H1 (cell line): ENCODE measurements at regions not wholly inside any gene's neighbourhood (a gene's known extent, or its start where the extent isn't known, plus 50 kb on each side); places are given as distances from the start of the nearest gene placed in this dataset.

Experiments
- CTCF ChIA-PET: fragments of 300-600 bp; sonication (Branson Sonifier 250); formaldehyde crosslinking; loops from one replicate; lab custom pipeline; 2021; ENCODE audit not compliant: partially characterized antibody; lab: Charles Lee
- POLR2A ChIA-PET: fragments of 300-600 bp; sonication (Branson Sonifier 250); formaldehyde crosslinking; loops from one replicate; lab custom pipeline; 2021; ENCODE audit warnings: inconsistent platforms; ENCODE audit not compliant: partially characterized antibody; lab: Charles Lee
- DNase-seq, 2 experiments: peaks; one replicate each; pipeline versions ENCODE4 v3.0.0 to v3.0.0-alpha.2; 2010 to 2022; ENCODE audit warnings: low spot score in 2 of 2, low read depth in 1 of 2, mixed read lengths in 1 of 2
- FAIRE-seq: peaks from 2 replicates; lab custom pipeline; 2011; peaks lifted over from hg19 to GRCh38; lab: Jason Lieb, UNC
- H2AFZ ChIP-seq: 2 replicates; pipeline ENCODE4 v1.8.1; 2012; ENCODE audit warnings: low read length, inconsistent platforms
- H2AK5ac ChIP-seq: 2 replicates; pipeline ENCODE4 v1.6.1; 2013; ENCODE audit warnings: low read depth, low read length
- H2BK120ac ChIP-seq: replicated peaks from 2 replicates; pipeline ENCODE3; 2013; ENCODE audit warnings: low read depth, low read length, inconsistent platforms
- H2BK12ac ChIP-seq: 2 replicates; pipeline ENCODE4 v1.6.1; 2013; ENCODE audit warnings: low read depth, low read length
- H2BK15ac ChIP-seq: 2 replicates; pipeline ENCODE4 v1.6.1; 2013; ENCODE audit warnings: low read length
- H2BK20ac ChIP-seq: 2 replicates; pipeline ENCODE4 v1.6.1; 2013; ENCODE audit warnings: low read length
- H2BK5ac ChIP-seq: 2 replicates; pipeline ENCODE4 v1.6.1; 2013; ENCODE audit warnings: low read depth, low read length
- H3K14ac ChIP-seq: 2 replicates; pipeline ENCODE4 v1.6.1; 2013; ENCODE audit warnings: inconsistent platforms; ENCODE audit not compliant: insufficient read length
- H3K18ac ChIP-seq: 2 replicates; pipeline ENCODE4 v1.6.1; 2013; ENCODE audit warnings: low read length; ENCODE audit errors: extremely low read depth
- H3K23ac ChIP-seq: 2 replicates; pipeline ENCODE4 v1.6.1; 2013; ENCODE audit warnings: inconsistent platforms; ENCODE audit not compliant: insufficient read length
- H3K23me2 ChIP-seq: 2 replicates; pipeline ENCODE4 v1.6.1; 2013; ENCODE audit warnings: low read depth, low read length
- H3K27ac ChIP-seq: 2 replicates; pipeline ENCODE4 v1.6.1; 2011; ENCODE audit warnings: low read depth, low read length, inconsistent platforms
- H3K27me3 ChIP-seq, 4 experiments: replicated peaks in 1 of 4; 1 replicate in 1 of 4; 2 replicates in 3 of 4; pipeline versions ENCODE4 v1.6.1 to v1.8.1; 2011 to 2013; ENCODE audit warnings: low read length in 3 of 4, mild to moderate bottlenecking in 3 of 4, inconsistent platforms in 2 of 4, mixed read lengths in 2 of 4, moderate library complexity in 1 of 4; ENCODE audit not compliant: control insufficient read depth in 3 of 4, insufficient read depth in 3 of 4; ENCODE audit errors: extremely low read depth in 1 of 4
- H3K36me3 ChIP-seq, 4 experiments: 2 replicates each; pipeline versions ENCODE4 v1.6.1 to v1.8.1; 2011 to 2013; ENCODE audit warnings: mild to moderate bottlenecking in 4 of 4, low read length in 3 of 4, moderate library complexity in 2 of 4, control low read depth in 1 of 4, inconsistent platforms in 1 of 4; ENCODE audit not compliant: insufficient read depth in 4 of 4, control insufficient read depth in 2 of 4
- H3K4ac ChIP-seq: replicated peaks from 2 replicates; pipeline ENCODE3; 2013; ENCODE audit warnings: low read length, low read depth, mixed read lengths, inconsistent platforms; ENCODE audit not compliant: insufficient read length
- H3K4me1 ChIP-seq, 4 experiments: replicated peaks in 1 of 4; 1 replicate in 1 of 4; 2 replicates in 3 of 4; pipeline versions ENCODE4 v1.6.1 to v1.8.1; 2011 to 2013; ENCODE audit warnings: low read length in 3 of 4, inconsistent platforms in 2 of 4, mixed read lengths in 1 of 4; ENCODE audit not compliant: insufficient read depth in 4 of 4, control insufficient read depth in 3 of 4
- H3K4me2 ChIP-seq, 2 experiments: 2 replicates each; pipeline versions ENCODE4 v1.6.1 to v1.8.1; 2011 to 2013; ENCODE audit warnings: low read depth in 2 of 2, low read length in 2 of 2, control low read depth in 1 of 2, inconsistent platforms in 1 of 2, mild to moderate bottlenecking in 1 of 2; ENCODE audit not compliant: insufficient read depth in 1 of 2
- H3K4me3 ChIP-seq, 4 experiments: fragments of 200-600, 300-600 bp in 1 of 4; sonication (generic), shearing (Covaris generic), sonication (Bioruptor Twin) in 1 of 4; 2 replicates each; pipeline versions ENCODE4 v1.5.1 to v1.8.1; 2011 to 2016; ENCODE audit warnings: low read length in 4 of 4, low read depth in 3 of 4, control low read depth in 2 of 4, inconsistent platforms in 2 of 4, mild to moderate bottlenecking in 2 of 4, mixed read lengths in 1 of 4, moderate library complexity in 1 of 4; ENCODE audit not compliant: insufficient read depth in 2 of 4; ENCODE audit errors: extremely low read depth in 1 of 4
- H3K56ac ChIP-seq: replicated peaks from 2 replicates; pipeline ENCODE3; 2013; ENCODE audit warnings: low read depth, mild to moderate bottlenecking, mixed read lengths, low read length, inconsistent platforms; ENCODE audit not compliant: insufficient read length
- H3K79me1 ChIP-seq: 2 replicates; pipeline ENCODE4 v1.6.1; 2013; ENCODE audit warnings: low read depth, low read length, control low read depth
- H3K79me2 ChIP-seq, 2 experiments: 2 replicates each; pipeline versions ENCODE4 v1.6.1 to v1.8.1; 2012 to 2013; ENCODE audit warnings: low read length in 2 of 2, mild to moderate bottlenecking in 2 of 2, inconsistent platforms in 1 of 2; ENCODE audit not compliant: insufficient read depth in 2 of 2, control insufficient read depth in 1 of 2
- H3K9ac ChIP-seq, 4 experiments: replicated peaks in 1 of 4; 1 replicate in 1 of 4; 2 replicates in 3 of 4; pipeline versions ENCODE4 v1.6.1 to v1.8.1; 2011 to 2013; ENCODE audit warnings: low read depth in 3 of 4, low read length in 3 of 4, control low read depth in 2 of 4, mild to moderate bottlenecking in 2 of 4, moderate library complexity in 2 of 4, inconsistent platforms in 1 of 4; ENCODE audit errors: extremely low read depth in 1 of 4
- H3K9me3 ChIP-seq, 2 experiments: 2 replicates each; pipeline versions ENCODE4 v1.6.1 to v1.8.1; 2012 to 2013; ENCODE audit warnings: mild to moderate bottlenecking in 2 of 2, moderate library complexity in 2 of 2, control low read depth in 1 of 2, inconsistent platforms in 1 of 2, low read depth in 1 of 2, low read length in 1 of 2, mixed read lengths in 1 of 2; ENCODE audit not compliant: insufficient read depth in 2 of 2
- H4K20me1 ChIP-seq, 2 experiments: replicated peaks in 1 of 2; 2 replicates each; pipeline versions ENCODE3 to v1.8.1; 2011 to 2013; ENCODE audit warnings: inconsistent platforms in 2 of 2, low read length in 2 of 2, mild to moderate bottlenecking in 1 of 2; ENCODE audit not compliant: insufficient read depth in 2 of 2, control insufficient read depth in 1 of 2
- H4K5ac ChIP-seq: 2 replicates; pipeline ENCODE4 v1.6.1; 2013; ENCODE audit warnings: low read length, low read depth, mixed read lengths, inconsistent platforms; ENCODE audit not compliant: insufficient read length
- H4K8ac ChIP-seq: 2 replicates; pipeline ENCODE4 v1.8.0; 2013; ENCODE audit warnings: mild to moderate bottlenecking, moderate library complexity, low read length, inconsistent platforms; ENCODE audit not compliant: insufficient read depth; ENCODE audit errors: extremely low read depth
- H4K91ac ChIP-seq: replicated peaks from 2 replicates; pipeline ENCODE3; 2013; ENCODE audit warnings: low read length, mixed read lengths, inconsistent platforms; ENCODE audit not compliant: insufficient read length
- BCL11A ChIP-seq, 2 experiments: IDR thresholded peaks; one replicate each; pipeline ENCODE4 v1.6.1; 2011; ENCODE audit warnings: low read depth in 2 of 2, low read length in 2 of 2, mild to moderate bottlenecking in 2 of 2
- BRCA1 ChIP-seq: IDR thresholded peaks from 2 replicates; pipeline ENCODE4 v1.6.1; 2012; ENCODE audit warnings: low read depth, low read length, improper control_type of control experiment
- CREB1 ChIP-seq: IDR thresholded peaks from 2 replicates; pipeline ENCODE4 v1.6.1; 2012; ENCODE audit warnings: inconsistent platforms
- FOSL1 ChIP-seq: IDR thresholded peaks from 2 replicates; pipeline ENCODE4 v1.6.1; 2011; ENCODE audit warnings: mild to moderate bottlenecking, low read depth, low read length, moderate library complexity; ENCODE audit not compliant: insufficient read depth
- HDAC6 ChIP-seq: IDR thresholded peaks from one replicate; pipeline ENCODE4 v1.7.1; 2012; ENCODE audit warnings: low read depth, mild to moderate bottlenecking, inconsistent platforms, low read length, moderate library complexity
- JUN ChIP-seq: IDR thresholded peaks from 2 replicates; pipeline ENCODE4 v1.6.1; 2011; ENCODE audit warnings: low read depth, mild to moderate bottlenecking, improper control_type of control experiment, low read length
- NANOG ChIP-seq: IDR thresholded peaks from 2 replicates; pipeline ENCODE4 v1.6.1; 2011; ENCODE audit warnings: low read length, low read depth, mild to moderate bottlenecking, inconsistent platforms; ENCODE audit not compliant: insufficient read depth, poor library complexity, severe bottlenecking
- NRF1 ChIP-seq: IDR thresholded peaks from 2 replicates; pipeline ENCODE4 v1.6.1; 2011; ENCODE audit warnings: mild to moderate bottlenecking, low read depth, low read length, improper control_type of control experiment
- SIX5 ChIP-seq: IDR thresholded peaks from 2 replicates; pipeline ENCODE4 v1.6.1; 2011; ENCODE audit warnings: mild to moderate bottlenecking, low read depth, low read length
- TAF1 ChIP-seq: IDR thresholded peaks from 2 replicates; pipeline ENCODE4 v1.6.1; 2011; ENCODE audit warnings: mild to moderate bottlenecking, low read depth, low read length
- WGBS, 2 experiments: shearing (Covaris generic) in 1 of 2; methylation state at CpG; one replicate each; pipeline versions ENCODE4 v1.1.6 to v1.1.7; 2013 to 2015; ENCODE audit warnings: low lambda C conversion rate in 2 of 2, mixed read lengths in 2 of 2, inconsistent platforms in 1 of 2, low coverage in 1 of 2, missing lambda C conversion rate in 1 of 2; ENCODE audit not compliant: insufficient replicate concordance in 2 of 2, insufficient coverage in 1 of 2, insufficient read length in 1 of 2; ENCODE audit errors: extremely low coverage in 1 of 2, missing lambda C conversion rate in 1 of 2; 5-methylcytosine and 5-hydroxymethylcytosine counted together
- TF ChIP-seq, protein P1 (sequence below): IDR thresholded peaks from 2 replicates; pipeline ENCODE4 v1.6.1; 2011; ENCODE audit warnings: low read depth, mild to moderate bottlenecking, low read length; ENCODE audit not compliant: insufficient read depth
- TF ChIP-seq, protein P2 (sequence below): IDR thresholded peaks from 2 replicates; pipeline ENCODE4 v1.6.1; 2012; ENCODE audit warnings: inconsistent platforms

GRCh38 chr10:130816116-130816901 is 495.2 kb downstream of the TCERG1L start:
- TF ChIP-seq FOSL1 (no peak), HDAC6 (no peak), CREB1 (no peak), BRCA1 (no peak), JUN (no peak), SIX5 (no peak), TAF1 (no peak), BCL11A (IDR thresholded peaks at IDR 0.05; ENCODE audit: low read depth in 2 of 2, low read length in 2 of 2) (no peak), NANOG (no peak), NRF1 (no peak)
- TF ChIP-seq, protein P1, sequence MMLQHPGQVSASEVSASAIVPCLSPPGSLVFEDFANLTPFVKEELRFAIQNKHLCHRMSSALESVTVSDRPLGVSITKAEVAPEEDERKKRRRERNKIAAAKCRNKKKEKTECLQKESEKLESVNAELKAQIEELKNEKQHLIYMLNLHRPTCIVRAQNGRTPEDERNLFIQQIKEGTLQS = no peak
- TF ChIP-seq, protein P2, sequence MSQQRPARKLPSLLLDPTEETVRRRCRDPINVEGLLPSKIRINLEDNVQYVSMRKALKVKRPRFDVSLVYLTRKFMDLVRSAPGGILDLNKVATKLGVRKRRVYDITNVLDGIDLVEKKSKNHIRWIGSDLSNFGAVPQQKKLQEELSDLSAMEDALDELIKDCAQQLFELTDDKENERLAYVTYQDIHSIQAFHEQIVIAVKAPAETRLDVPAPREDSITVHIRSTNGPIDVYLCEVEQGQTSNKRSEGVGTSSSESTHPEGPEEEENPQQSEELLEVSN = no peak
- DNase-seq (peak in 1 of 2 experiments; percentile 36), FAIRE-seq (no peak)
- no peak overlapping the region for H3K23ac ChIP-seq
- H3K36me3 ChIP-seq = no peaks in the 10 kb centered on the region
- no peak overlapping the region for H3K56ac ChIP-seq
- ChIA-PET POLR2A (no interaction called here), CTCF (interaction anchor here (0.6 kb wide), 2 partner anchors 153 to 294 kb away, joined by 3 read pairs; no protein-coding TSS in a partner anchor)
- H4K91ac ChIP-seq = no peak overlapping the region
- no peaks in the 10 kb centered on the region for H3K79me1 ChIP-seq
- H3K4me3 ChIP-seq = no peak overlapping the region
- no peak overlapping the region for H2BK5ac ChIP-seq
- H4K20me1 ChIP-seq = no peaks in the 10 kb centered on the region
- no peak overlapping the region for H2BK120ac ChIP-seq
- H2BK20ac ChIP-seq = no peak overlapping the region
- H3K18ac ChIP-seq = no peak overlapping the region
- no peak overlapping the region for H4K5ac ChIP-seq
- no peak overlapping the region for H3K9ac ChIP-seq
- no peak overlapping the region for H3K4me2 ChIP-seq
- no peak overlapping the region for H2AK5ac ChIP-seq
- no peaks in the 10 kb centered on the region for H3K9me3 ChIP-seq
- H3K14ac ChIP-seq = no peak overlapping the region
- WGBS, 2 experiments = 88% methylated on average over 22 of the region's 23 CpGs; no CpG with 5 or more reads in 1 of the 2 experiments
- H2AFZ ChIP-seq = no peak overlapping the region
- H3K27me3 ChIP-seq = no peaks in the 10 kb centered on the region
- no peak overlapping the region for H2BK15ac ChIP-seq
- H3K4ac ChIP-seq = no peak overlapping the region
- no peak overlapping the region for H4K8ac ChIP-seq
- no peaks in the 10 kb centered on the region for H3K79me2 ChIP-seq
- no peak overlapping the region for H2BK12ac ChIP-seq
- H3K23me2 ChIP-seq = no peaks in the 10 kb centered on the region
- H3K4me1 ChIP-seq = peaks cover 0 to 8% (median 0%) of the 10 kb centered on the region in 4 experiments; a peak in 3 of 7 replicates
- no peak overlapping the region for H3K27ac ChIP-seq
